Activated gamma-delta T cell treated with anti-CD3 and anti-CD28 coated beads, Interleukin-2, amount 50 U/mL, for 16 hours (primary cell): ENCODE measurements at regions not wholly inside any gene's neighbourhood (a gene's known extent, or its start where the extent isn't known, plus 50 kb on each side); places are given as distances from the start of the nearest gene placed in this dataset.

Experiments used
- DNase-seq: peaks from one replicate; pipeline ENCODE4 v3.0.0-alpha.2; 2020; ENCODE audit warnings: low read depth

DNA sequence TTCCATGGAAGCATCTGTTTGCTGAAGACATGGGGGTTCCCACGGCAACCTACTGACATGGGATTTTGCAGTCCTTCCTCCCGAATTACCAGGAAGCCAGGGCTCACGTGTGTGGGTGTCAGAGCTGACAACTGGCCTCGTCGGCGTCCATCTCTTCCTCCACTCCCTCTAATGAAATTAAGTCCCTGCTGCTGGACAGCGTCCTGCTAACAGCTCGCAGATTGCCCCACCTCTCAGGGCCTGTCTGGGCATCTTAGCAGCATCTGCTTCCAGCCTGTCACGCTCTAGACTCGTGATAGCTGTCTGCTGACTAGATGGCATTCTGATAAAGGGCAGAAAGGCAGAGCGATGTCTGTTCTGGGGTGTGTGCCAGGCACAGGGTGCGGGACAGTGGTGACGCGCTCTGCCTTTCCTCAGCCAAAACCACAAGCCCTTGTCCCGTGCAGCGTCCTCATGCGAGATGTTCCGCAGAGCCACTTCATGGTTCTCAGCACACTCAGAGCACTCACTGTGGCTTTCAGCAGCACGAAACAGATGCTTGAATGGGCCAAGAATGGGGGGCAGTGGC lies 161.1 kb downstream of the ARL4C start:
- DNase-seq: peak; percentile 9

DNA sequence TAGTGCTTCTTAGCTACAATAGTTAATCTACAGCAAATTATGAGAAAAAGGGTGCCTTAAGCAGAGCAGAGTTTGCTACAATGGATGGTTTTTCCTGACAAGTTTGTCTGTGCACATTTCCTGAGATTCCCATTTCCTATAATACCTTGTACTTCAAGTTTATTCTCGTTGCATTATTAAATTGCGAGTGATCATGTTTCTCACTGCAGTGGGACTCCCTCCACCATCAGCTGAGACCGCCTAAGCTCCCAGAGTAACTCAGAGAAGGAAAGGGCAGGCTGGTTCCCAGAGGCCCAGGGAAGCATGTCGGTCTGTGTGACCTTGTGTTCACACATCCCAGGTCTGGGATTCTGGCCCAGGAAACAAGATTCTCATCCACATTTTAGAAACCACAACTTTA lies 162.1 kb downstream of the ARL4C start:
- DNase-seq: no peak

DNA sequence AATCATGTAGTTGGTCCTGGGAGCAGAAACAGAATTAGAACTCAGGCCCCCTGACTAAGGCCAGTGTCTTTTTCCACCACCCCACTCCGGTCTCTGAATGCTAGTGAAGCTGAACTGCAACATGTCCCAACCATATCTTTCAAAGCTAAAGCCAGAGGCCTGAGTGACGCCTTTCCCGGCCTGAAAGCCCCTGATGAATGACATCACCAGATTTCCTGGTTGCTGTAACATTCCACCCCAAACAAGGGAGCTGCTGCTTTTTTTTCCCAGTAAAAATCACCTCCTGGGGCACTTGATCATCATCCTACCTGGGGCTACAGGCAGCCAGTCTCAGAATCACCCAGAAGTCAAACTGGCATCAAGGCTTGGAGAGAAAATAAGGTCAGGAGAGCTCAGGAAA lies 162.7 kb downstream of the ARL4C start:
- no peak for DNase-seq

DNA sequence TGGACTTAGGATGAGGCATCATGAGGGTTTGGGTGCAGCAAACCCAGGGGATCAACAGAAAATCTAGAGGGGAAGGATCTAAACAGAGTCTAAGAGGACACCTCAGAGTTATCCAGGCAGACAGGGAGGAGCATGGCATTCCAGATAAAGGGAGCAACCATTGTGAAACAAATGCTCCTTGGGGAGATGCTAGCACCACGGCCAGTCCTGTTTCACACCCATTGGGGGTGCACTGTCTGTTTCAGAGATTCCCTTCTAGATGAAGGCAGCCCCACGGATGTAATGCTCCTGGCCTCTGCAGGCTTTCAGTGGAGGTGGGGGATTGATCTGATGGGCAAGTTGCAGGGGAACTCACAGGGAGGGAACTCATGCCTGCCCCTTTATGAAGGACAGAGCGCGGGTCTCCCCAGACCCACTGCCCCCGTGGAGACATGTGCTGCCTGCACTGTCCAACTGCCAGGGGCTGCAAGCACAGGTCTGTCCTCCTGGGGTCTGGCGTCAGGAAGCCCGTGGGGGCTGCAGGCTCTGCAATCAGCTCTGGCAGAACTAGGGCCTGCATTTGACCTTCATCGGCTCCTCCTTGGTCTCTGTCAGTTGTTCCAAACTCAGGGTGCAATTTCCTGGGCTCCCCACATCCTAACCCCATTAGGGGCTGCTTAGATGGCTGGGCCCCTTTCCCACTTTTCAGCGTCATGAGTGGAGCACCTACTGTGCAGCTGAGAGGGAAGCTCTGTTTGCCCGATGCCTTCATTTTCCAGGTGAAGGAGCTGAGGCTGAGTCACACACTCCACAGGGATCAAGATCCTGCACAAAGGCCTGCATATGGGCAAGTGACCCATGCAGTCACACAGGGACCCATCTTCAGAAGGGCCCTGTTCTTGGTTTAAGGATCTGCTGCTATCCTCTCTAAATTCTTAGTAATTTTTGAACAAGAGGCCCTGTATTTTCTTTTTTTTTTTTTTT lies 163.4 kb downstream of the ARL4C start:
- DNase-seq: no peak

DNA sequence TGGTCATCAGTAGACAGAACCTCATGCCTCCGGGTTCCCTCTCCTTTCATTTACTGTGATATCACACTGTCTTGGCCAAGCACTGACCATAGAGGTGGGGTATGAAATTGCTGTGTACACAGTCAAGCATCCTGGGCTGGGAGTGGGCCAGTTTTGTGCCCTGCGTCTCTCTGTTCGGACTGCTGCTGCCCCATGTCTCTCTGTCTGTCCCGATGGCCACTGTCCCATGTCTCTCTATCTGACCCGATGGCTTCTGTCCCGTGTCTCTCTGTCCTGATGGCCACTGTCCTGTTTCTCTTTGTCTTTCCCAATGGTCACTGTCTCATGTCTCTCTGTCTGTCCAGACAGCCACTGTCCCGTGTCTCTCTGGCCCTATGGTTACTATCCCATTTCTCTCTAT lies 164.9 kb downstream of the ARL4C start:
- no peak for DNase-seq

DNA sequence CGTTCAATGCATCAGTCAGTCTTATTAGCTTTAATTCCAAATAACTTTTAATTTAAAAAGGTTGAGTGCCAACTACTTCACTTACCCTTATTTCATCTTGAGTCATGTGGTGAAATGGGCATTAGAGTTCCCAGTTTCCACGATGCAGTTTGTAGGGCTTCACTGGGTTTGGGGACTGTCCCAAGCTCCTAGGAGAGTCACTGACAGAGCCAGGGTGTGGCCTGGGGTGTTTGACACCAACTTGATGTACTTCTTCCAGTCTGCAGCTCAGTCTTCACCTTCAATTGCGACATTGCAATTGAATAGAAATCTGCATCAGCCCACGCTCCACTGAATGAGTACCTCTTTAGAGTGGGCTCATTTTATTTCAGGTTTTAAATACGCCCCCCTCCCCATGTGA lies 165.3 kb downstream of the ARL4C start:
- DNase-seq: no peak

DNA sequence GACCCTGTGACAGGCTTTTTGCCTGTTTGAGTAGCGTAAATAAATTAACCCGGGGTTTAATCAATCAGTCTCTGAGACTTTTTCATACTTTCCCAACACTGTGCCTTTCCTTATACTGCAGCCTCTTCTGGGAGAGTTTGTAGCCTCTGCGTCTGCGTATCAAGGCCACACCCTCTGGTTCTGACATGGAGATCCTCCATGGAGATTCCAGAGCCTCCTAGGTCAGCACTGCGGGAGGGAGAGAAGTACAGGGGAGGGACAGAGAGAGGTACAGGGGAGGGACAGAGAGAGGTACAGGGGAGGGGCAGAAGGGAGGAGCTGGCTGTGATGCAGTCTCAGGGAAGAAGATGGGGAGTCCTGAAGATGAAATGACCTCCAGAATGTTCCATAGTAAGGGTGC lies 166.0 kb downstream of the ARL4C start:
- no peak for DNase-seq

DNA sequence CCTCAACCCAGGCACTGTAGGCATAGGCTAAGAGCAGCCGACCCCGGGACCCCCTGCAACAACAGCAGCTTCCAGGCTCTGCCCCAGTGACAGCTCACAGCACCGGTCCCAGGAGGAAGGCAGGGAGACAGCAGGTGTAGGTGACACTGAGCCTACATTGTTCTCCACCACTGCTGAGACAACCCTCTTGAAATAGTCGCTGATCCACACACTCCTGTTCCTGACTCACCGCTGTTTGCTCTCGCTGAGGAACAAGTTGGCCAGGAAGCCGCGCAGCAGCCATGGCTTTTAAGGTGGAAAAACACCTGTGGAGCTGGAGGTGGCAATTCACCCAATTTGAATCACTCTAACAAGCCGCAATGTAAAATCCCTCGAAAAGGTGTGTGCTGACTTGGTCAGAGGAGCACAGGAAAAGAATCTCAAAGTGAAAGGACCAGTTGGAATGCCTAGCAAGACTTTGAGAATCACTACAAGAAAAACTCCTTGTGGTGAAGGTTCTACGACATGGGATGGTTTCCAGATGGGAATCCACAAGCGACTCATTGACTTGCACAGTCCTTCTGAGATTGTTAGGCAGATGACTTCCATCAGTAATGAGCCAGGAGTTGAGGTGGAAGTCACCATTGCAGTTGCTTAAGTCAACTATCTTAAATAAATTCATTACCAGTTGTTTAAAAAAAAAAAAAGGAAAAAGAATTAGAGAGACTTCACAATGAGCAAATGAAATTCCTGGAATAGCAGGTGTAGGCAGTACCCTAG lies 167.5 kb downstream of the ARL4C start:
- no peak for DNase-seq

DNA sequence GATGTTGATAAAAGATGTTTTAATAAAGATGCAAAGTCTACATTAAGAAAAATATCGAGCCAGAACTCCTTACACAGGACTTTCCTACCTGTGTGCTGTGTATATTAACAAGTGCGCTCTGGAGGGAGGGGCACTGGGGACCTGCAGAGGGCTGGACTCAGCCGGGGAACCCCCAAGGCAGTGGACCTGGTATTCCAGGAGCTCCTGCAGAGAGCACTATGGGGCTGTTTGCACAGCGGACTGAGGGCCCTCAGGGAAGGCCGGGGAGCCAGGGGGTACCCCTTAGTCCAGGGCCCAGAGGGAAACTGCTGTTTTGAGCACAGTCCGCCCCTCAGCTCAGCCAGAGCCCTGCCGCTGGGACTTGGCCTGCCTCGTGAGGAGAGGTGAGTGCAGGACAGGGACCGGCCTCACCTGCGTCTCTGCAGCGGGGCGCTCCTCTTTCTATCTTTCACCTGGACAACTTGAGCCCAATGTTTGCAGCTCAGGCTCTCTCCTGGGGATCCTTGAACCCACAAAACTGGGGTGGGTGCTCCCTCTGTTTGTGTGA lies 168.4 kb downstream of the ARL4C start:
- DNase-seq: no peak

DNA sequence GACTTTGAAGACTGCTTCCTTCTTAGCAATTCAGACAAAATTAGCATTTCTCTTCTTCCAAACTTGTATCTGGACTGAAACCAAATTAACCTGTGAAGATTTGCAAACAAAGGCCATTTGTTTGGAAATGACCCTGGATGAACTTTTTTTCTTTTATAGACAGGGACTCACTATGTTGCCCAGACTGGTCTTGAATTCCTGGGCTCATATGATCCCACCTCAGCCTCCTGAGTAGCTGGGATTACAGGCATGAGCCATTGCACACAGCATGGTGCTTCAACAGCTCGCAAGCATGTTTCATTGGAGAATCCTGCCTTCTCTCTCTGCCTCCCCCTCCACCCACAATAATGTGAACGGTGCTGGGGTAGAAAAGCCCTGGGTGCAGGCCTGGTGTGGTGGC lies 170.2 kb downstream of the ARL4C start:
- no peak for DNase-seq

DNA sequence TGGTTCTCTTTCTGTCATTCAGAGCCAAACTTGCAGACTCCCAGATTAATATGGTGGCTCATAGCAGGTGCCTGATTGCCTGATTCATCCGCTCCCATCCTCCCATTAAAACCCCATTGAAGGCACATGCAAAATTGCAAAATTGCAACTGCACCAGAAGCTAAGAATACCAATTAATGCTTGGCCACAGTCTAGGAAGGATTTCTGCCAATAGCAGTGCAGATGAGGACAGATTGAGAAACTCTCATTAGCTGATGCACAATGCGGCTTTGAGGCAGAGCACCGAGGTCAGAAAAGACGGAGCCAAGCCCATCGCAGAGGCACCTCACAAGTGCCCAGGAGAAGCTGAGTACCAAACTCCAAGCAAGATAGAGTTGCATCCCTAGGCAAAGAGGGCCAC lies 172.8 kb downstream of the ARL4C start:
- no peak for DNase-seq

DNA sequence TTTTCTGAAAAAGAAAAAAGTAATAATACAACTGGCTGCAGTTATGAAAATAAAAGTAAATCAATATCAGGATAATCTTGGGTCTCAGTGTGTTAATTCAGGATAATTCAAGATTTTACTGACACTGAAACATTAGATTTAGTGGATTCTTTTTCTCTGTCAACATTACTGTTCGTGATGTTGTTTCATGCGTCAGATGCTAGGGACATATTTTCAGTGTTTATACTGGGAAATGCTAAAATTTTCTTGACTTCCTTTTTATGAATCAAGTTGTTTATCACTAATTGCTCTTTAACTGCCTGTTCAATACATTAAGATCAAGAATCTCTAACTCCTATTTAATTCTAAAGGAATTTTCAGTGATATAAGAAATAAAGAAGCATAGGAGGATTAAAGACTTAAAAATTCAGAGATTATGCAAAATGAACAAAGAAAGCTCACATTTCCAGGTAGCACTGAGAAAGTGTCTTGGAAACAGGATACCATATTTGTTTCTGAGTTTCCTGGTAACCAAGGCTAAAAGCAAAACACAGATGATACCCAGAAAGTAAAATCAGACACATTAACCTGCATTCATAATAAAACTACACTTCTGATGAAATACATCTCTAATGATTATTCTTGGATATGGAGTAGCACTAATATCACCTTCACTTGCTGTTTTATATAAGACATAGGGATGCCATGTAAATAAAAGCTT lies 174.0 kb downstream of the ARL4C start:
- no peak for DNase-seq

DNA sequence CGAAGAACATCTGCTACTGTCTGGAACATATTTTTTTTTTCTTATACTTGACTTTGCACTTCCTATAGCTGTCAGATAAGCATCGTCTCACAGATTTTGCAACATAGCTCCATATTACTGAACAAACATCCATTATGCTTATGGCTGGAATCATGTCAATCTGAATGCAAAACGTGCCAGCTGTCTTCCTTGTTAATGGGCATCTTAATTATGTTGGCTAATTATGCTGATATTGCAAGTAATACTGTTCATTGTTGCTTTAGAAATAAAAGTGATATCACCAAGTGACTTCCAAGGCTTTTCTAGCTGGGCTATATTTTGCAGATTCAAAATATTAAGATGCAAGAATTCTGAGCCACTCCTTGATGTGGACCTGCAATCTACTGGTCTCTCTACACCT lies 176.8 kb downstream of the ARL4C start:
- DNase-seq: no peak

DNA sequence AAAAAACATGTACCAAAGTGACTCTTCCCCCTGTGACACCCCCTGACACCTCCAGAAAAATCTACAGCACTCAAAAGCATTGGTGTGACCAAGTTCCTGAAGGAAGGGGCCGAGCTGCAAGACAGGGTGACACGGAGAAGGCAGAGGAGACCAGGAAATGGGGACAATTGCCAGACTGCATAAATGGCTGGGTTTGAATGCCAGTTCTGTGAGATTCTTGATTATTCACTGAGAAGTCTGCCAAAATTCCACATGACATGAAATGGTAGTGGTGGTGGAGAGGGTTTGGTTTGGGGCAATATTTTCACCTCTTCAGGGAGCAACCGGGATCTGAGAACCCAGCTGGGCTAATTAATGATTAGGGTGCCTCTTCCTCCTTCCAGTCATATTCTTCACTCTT lies 178.5 kb downstream of the ARL4C start:
- DNase-seq: no peak

DNA sequence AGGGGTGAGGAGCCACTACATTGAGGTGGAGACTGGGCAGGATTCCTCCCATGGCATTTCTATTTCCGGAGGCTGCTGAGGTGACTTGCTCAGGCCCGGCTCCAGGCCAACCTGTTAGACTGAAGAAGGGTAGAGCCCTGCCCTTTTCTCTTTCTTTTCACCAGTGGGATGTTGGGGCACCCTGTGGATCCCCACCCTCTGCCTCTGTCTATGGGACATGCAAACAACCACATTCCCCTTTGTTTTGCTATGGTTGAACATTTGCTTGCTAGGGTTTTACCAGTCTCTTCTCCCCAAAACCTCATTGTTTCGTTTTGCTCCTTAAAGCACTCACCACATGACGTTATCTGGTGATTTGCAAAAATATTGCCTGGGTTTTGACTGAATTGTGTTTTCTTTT lies 183.3 kb downstream of the ARL4C start:
- no peak for DNase-seq

DNA sequence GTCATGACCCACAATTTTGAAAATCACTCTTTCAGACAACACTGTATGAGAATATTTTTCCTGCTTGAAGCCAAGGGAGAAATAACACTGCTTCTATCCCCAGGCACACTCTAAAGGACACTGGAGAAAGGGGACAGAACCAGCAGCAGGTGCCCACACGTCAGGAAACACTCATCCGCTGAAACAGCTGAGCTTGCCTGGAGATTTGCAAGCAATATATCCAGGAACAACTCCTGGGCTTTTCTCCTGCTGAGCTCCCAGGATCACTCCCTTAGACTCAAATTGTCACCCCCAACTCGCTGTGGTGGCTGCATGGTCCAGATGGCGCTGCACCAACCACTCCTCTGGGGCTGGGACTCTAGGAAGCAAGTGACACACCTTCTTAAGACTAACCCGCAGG lies 186.7 kb downstream of the ARL4C start:
- DNase-seq: no peak

DNA sequence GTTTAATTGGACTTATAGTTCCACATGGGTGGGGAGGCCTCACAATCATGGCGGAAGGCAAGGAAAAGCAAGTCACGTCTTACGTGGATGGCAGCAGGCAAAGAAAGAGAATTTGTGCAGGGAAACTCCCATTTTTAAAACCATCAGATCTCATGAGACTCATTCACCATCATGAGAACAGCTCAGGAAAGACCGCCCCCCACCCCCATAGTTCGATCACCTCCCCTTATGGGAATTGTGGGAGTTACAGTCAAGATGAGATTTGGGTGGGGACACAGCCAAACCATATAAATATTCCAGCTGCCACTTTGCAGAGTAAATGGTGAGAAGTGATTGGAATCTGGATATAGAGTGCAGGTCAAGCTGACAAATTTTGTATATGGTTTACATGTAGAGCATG lies 187.4 kb downstream of the ARL4C start:
- DNase-seq: no peak

DNA sequence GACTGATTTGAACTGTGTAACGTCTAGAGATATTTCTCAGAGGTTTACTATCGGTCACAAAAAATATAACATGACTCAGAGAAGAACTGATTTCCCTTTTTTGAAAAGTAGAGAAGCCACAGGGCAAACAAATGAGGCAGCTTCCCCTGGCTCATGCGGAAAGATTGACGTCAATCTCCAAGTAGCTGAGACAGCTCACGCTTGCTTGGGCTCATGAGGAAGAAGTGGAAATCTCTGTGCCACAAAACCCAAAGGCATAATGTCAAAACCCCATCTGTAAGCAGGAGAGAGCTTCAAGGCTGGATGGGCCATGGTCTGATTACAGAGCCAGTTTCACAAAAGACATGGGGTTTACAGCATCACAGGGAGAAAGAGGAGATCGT lies 188.1 kb downstream of the ARL4C start:
- DNase-seq: no peak

DNA sequence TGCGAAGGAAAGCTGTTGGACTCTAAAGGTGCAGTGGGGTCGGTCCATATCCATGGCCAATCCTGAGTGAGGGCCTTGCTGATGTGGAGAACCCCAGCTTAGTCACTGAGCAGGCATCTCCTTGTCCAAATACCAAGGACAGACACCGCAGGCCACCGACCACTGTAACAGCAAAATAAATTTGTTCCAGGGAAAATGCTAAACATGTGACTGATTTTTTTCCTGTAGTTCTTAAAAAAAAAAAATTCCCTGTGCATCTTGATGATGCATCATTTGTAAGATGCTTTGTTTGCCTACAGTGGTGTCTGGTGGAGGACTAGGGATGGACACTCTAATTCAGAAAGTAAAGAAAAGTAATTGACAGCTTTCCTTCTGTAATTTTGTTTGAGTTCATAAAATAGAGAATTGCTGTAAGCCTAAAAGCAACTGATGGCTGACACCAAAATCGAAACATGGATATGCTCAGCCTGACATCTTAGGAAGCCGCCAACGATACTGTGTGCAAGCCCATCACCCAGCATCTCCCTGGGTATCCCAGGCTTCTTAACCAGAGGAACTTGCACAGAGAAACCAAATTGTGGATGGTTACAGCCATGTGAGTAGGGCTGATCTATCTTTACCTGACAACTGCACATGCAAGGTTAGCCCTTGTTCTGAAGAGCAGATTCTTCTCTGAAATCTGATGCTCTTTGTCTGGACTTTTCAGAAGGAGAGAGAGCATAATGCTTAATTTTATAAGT lies 188.6 kb downstream of the ARL4C start:
- no peak for DNase-seq

DNA sequence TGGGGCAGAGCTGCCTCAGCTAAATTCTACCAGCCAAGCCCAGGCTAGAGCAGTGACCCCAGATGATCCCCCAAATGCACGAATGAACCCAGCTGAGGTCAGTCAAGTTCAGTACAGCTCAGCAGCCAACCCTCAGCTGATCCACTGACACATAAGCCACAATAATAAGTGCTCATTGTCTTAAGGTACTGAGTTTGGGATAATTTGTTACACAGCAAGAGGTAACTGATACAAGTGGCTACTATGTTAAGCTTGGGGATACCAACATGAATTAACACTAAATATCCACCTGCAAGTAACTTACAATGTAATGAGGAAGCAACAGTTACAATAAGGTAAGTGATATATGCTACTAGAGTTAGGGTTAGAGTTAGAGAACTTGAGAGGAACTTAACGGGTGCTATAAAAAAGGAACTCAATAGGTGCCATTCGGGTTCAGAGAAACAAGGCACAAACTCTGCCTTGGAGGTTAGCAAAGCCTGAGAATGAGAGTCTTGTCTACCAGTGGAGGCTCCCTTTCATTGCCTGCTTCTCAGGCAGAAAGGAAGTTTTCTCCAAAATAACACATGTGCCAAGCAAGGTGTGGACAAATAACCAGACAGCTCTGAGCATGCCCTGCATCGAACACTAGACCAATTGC lies 189.4 kb downstream of the ARL4C start:
- no peak for DNase-seq
